Caco-2 (cell line): ENCODE measurements at regions not wholly inside any gene's neighbourhood (a gene's known extent, or its start where the extent isn't known, plus 50 kb on each side); places are given as distances from the start of the nearest gene placed in this dataset.

Source experiments
- BruUV-seq: library from RNA; stranded (reverse); fragments of 400-500 nt; replicated peaks from 2 replicates; lab custom pipeline; 2021; lab: Mats Ljungman, UMichigan
- CTCF ChIA-PET: fragments of 300-600 bp; sonication (Branson Sonifier 250); formaldehyde crosslinking; loops from one replicate; lab custom pipeline; 2022; ENCODE audit warnings: antibody characterized with exemption; lab: Charles Lee
- POLR2A ChIA-PET: fragments of 300-600 bp; sonication (Branson Sonifier 250); formaldehyde crosslinking; loops from one replicate; lab custom pipeline; 2022; ENCODE audit warnings: antibody characterized with exemption; lab: Charles Lee
- DNase-seq, 2 experiments: peaks; one replicate each; pipeline versions ENCODE4 v3.0.0 to v3.0.0-alpha.2; 2020 to 2022
- H3K27me3 ChIP-seq: replicated peaks from 2 replicates; pipeline ENCODE4 v1.6.0; 2011; ENCODE audit warnings: low read length; ENCODE audit not compliant: control insufficient read depth, insufficient read depth
- H3K36me3 ChIP-seq: 2 replicates; pipeline ENCODE4 v1.5.1; 2011; ENCODE audit warnings: low read length; ENCODE audit not compliant: control insufficient read depth, insufficient read depth
- H3K4me1 ChIP-seq: fragments of 250-450 bp; sonication (Bioruptor Pico); 2 replicates; pipeline ENCODE4 v1.5.1; 2020; ENCODE audit warnings: mild to moderate bottlenecking
- H3K4me3 ChIP-seq: 2 replicates; pipeline ENCODE4 v1.5.1; 2011; ENCODE audit warnings: low read depth, mild to moderate bottlenecking, control low read depth, low read length
- H3K9me3 ChIP-seq: fragments of 250-450 bp; sonication (Bioruptor Pico); 2 replicates; pipeline ENCODE4 v1.5.1; 2020; ENCODE audit warnings: mild to moderate bottlenecking, moderate library complexity
- H3K27ac Mint-ChIP-seq: one replicate; pipeline ENCODE4 v1.8.0; 2022; ENCODE audit warnings: mixed read lengths; ENCODE audit not compliant: unreplicated experiment
- H3K27me3 Mint-ChIP-seq: one replicate; pipeline ENCODE4 v1.8.0; 2022; ENCODE audit warnings: mixed read lengths; ENCODE audit not compliant: insufficient read depth, unreplicated experiment
- H3K36me3 Mint-ChIP-seq: one replicate; pipeline ENCODE4 v1.8.0; 2022; ENCODE audit warnings: mild to moderate bottlenecking, mixed read lengths; ENCODE audit not compliant: insufficient read depth, unreplicated experiment
- H3K4me1 Mint-ChIP-seq: one replicate; pipeline ENCODE4 v1.8.0; 2022; ENCODE audit warnings: low read depth, mixed read lengths; ENCODE audit not compliant: unreplicated experiment
- H3K4me3 Mint-ChIP-seq: one replicate; pipeline ENCODE4 v1.8.0; 2022; ENCODE audit warnings: mild to moderate bottlenecking, moderate library complexity, mixed read lengths; ENCODE audit not compliant: unreplicated experiment
- H3K9me3 Mint-ChIP-seq: one replicate; pipeline ENCODE4 v1.8.0; 2022; ENCODE audit warnings: mixed read lengths; ENCODE audit not compliant: unreplicated experiment
- intact Hi-C: fragments of 100-400 bp; cut with micrococcal nuclease; formaldehyde crosslinking; loops from one replicate; pipeline ENCODE4 v1.10.0; 2022; ENCODE audit not compliant: unreplicated experiment
- TF ChIP-seq, protein P1 (sequence below), 2 experiments: fragments of 200-600 bp in 1 of 2; IDR thresholded peaks; 1 replicate in 1 of 2; 2 replicates in 1 of 2; pipeline versions ENCODE4 v1.5.1 to v1.8.0; 2011 to 2022; ENCODE audit warnings: antibody characterized with exemption in 1 of 2, control low read depth in 1 of 2, inconsistent platforms in 1 of 2, low read depth in 1 of 2, low read length in 1 of 2, mild to moderate bottlenecking in 1 of 2, moderate library complexity in 1 of 2; ENCODE audit not compliant: insufficient read depth in 1 of 2, severe bottlenecking in 1 of 2, unreplicated experiment in 1 of 2

DNA sequence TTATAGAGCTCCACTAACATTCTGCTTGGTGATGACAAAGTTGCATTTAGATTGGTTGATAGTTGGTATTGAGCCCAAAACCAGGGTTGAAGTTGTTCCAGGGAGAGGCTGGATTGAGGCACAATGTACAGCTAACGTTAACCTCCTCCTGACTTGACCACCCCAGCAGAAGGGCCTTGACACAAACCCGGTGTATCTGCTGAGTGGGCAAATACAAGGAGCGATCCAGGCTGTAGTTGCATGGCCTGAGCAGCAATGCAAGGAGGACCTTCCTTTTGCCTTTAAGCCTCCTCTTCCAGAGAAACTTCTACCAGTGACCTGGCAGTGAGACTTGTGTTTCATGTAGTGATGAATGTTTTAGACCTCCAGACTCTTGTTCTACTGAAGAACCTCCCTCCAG is 66.2 kb upstream of the GAS1 start:
- no peak for DNase-seq
- Histone ChIP-seq H3K4me3 (no peak overlapping the region), H3K9me3 (no peaks in the 10 kb centered on the region), H3K27me3 (no peaks in the 10 kb centered on the region), H3K36me3 (no peaks in the 10 kb centered on the region), H3K4me1 (no peaks in the 10 kb centered on the region)
- CTCF ChIA-PET = no interaction called here
- H3K27ac Mint-ChIP-seq = no peak overlapping the region
- BruUV-seq = no TSS peak
- H3K4me1 Mint-ChIP-seq = no peaks in the 10 kb centered on the region
- H3K36me3 Mint-ChIP-seq = no peaks in the 10 kb centered on the region
- peaks cover 2% of the 10 kb centered on the region for H3K27me3 Mint-ChIP-seq
- POLR2A ChIA-PET = no interaction called here
- no peaks in the 10 kb centered on the region for H3K9me3 Mint-ChIP-seq
- no peak overlapping the region for H3K4me3 Mint-ChIP-seq
- TF ChIP-seq, protein P1, sequence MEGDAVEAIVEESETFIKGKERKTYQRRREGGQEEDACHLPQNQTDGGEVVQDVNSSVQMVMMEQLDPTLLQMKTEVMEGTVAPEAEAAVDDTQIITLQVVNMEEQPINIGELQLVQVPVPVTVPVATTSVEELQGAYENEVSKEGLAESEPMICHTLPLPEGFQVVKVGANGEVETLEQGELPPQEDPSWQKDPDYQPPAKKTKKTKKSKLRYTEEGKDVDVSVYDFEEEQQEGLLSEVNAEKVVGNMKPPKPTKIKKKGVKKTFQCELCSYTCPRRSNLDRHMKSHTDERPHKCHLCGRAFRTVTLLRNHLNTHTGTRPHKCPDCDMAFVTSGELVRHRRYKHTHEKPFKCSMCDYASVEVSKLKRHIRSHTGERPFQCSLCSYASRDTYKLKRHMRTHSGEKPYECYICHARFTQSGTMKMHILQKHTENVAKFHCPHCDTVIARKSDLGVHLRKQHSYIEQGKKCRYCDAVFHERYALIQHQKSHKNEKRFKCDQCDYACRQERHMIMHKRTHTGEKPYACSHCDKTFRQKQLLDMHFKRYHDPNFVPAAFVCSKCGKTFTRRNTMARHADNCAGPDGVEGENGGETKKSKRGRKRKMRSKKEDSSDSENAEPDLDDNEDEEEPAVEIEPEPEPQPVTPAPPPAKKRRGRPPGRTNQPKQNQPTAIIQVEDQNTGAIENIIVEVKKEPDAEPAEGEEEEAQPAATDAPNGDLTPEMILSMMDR (IDR thresholded peaks at IDR 0.05; ENCODE audit: insufficient read depth in 1 of 2, low read depth in 1 of 2, low read length in 1 of 2, severe bottlenecking in 1 of 2, unreplicated experiment in 1 of 2) = no peak
- intact Hi-C loops = no loop called here

DNA sequence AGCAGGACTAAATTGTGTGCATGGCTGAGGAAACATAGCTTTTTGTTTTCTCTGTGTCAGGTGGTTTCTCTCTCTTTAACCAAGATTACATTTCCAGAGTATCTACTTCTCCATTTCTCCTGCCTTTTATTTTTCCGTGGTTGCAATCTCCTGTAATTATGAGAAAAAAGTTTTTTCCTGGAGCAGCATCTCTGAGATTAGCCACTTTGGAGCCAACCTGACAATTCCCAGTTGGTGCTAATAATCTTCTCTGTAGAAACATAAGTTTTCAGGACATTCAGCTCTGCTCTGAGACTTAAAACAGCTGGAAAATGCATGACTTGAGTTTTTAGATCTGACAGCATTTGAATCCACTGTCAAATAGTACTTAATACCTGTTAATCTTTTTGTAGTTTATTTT is 67.1 kb upstream of the GAS1 start:
- ChIA-PET POLR2A (no interaction called here), CTCF (no interaction called here)
- Histone ChIP-seq H3K4me3 (no peak overlapping the region), H3K27me3 (no peaks in the 10 kb centered on the region), H3K9me3 (no peaks in the 10 kb centered on the region), H3K4me1 (no peaks in the 10 kb centered on the region), H3K36me3 (no peaks in the 10 kb centered on the region)
- Mint-ChIP-seq H3K27me3 (peaks cover 2% of the 10 kb centered on the region), H3K9me3 (no peaks in the 10 kb centered on the region), H3K4me3 (no peak overlapping the region), H3K27ac (no peak overlapping the region), H3K36me3 (no peaks in the 10 kb centered on the region), H3K4me1 (no peaks in the 10 kb centered on the region)
- no peak for DNase-seq
- intact Hi-C loops = no loop called here
- no TSS peak for BruUV-seq
- TF ChIP-seq, protein P1 (IDR thresholded peaks at IDR 0.05; ENCODE audit: insufficient read depth in 1 of 2, low read depth in 1 of 2, low read length in 1 of 2, severe bottlenecking in 1 of 2, unreplicated experiment in 1 of 2) = no peak

DNA sequence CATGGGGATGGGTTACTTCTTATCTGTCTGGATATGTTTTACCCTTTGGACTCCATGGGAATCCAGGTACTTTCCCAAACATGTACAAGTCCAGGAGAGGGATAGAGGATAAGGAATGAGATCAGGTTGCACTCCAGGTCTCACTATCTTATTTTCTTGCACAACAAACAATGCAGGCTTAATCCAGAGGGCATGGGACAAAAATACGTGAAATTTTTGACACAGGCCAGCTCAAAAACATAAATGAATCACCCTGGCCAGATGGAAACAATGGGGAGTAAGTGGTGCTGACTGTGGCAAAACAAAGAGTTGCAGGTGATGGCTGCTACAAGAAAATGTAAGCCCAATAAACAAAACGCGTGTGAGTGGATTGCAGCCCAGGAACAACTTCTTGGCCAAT is 69.4 kb upstream of the GAS1 start:
- H3K9me3 Mint-ChIP-seq = no peaks in the 10 kb centered on the region
- Histone ChIP-seq H3K36me3 (no peaks in the 10 kb centered on the region), H3K4me1 (no peaks in the 10 kb centered on the region), H3K4me3 (no peak overlapping the region), H3K27me3 (no peaks in the 10 kb centered on the region), H3K9me3 (no peaks in the 10 kb centered on the region)
- POLR2A ChIA-PET = no interaction called here
- no peak for DNase-seq
- CTCF ChIA-PET = no interaction called here
- TF ChIP-seq, protein P1 (IDR thresholded peaks at IDR 0.05; ENCODE audit: insufficient read depth in 1 of 2, low read depth in 1 of 2, low read length in 1 of 2, severe bottlenecking in 1 of 2, unreplicated experiment in 1 of 2) = no peak
- no peak overlapping the region for H3K27ac Mint-ChIP-seq
- peaks cover 2% of the 10 kb centered on the region for H3K27me3 Mint-ChIP-seq
- H3K36me3 Mint-ChIP-seq = no peaks in the 10 kb centered on the region
- intact Hi-C loops = no loop called here
- H3K4me1 Mint-ChIP-seq = no peaks in the 10 kb centered on the region
- BruUV-seq = no TSS peak
- no peak overlapping the region for H3K4me3 Mint-ChIP-seq
